Caco-2 (cell line): ENCODE measurements at regions not wholly inside any gene's neighbourhood (a gene's known extent, or its start where the extent isn't known, plus 50 kb on each side); places are given as distances from the start of the nearest gene placed in this dataset.

ENCODE experiments used
- BruUV-seq: library from RNA; stranded (reverse); fragments of 400-500 nt; replicated peaks from 2 replicates; lab custom pipeline; 2021; lab: Mats Ljungman, UMichigan
- CTCF ChIA-PET: fragments of 300-600 bp; sonication (Branson Sonifier 250); formaldehyde crosslinking; loops from one replicate; lab custom pipeline; 2022; ENCODE audit warnings: antibody characterized with exemption; lab: Charles Lee
- POLR2A ChIA-PET: fragments of 300-600 bp; sonication (Branson Sonifier 250); formaldehyde crosslinking; loops from one replicate; lab custom pipeline; 2022; ENCODE audit warnings: antibody characterized with exemption; lab: Charles Lee
- DNase-seq, 2 experiments: peaks; one replicate each; pipeline versions ENCODE4 v3.0.0 to v3.0.0-alpha.2; 2020 to 2022
- H3K27me3 ChIP-seq: replicated peaks from 2 replicates; pipeline ENCODE4 v1.6.0; 2011; ENCODE audit warnings: low read length; ENCODE audit not compliant: control insufficient read depth, insufficient read depth
- H3K36me3 ChIP-seq: 2 replicates; pipeline ENCODE4 v1.5.1; 2011; ENCODE audit warnings: low read length; ENCODE audit not compliant: control insufficient read depth, insufficient read depth
- H3K4me1 ChIP-seq: fragments of 250-450 bp; sonication (Bioruptor Pico); 2 replicates; pipeline ENCODE4 v1.5.1; 2020; ENCODE audit warnings: mild to moderate bottlenecking
- H3K4me3 ChIP-seq: 2 replicates; pipeline ENCODE4 v1.5.1; 2011; ENCODE audit warnings: low read depth, mild to moderate bottlenecking, control low read depth, low read length
- H3K9me3 ChIP-seq: fragments of 250-450 bp; sonication (Bioruptor Pico); 2 replicates; pipeline ENCODE4 v1.5.1; 2020; ENCODE audit warnings: mild to moderate bottlenecking, moderate library complexity
- H3K27ac Mint-ChIP-seq: one replicate; pipeline ENCODE4 v1.8.0; 2022; ENCODE audit warnings: mixed read lengths; ENCODE audit not compliant: unreplicated experiment
- H3K27me3 Mint-ChIP-seq: one replicate; pipeline ENCODE4 v1.8.0; 2022; ENCODE audit warnings: mixed read lengths; ENCODE audit not compliant: insufficient read depth, unreplicated experiment
- H3K36me3 Mint-ChIP-seq: one replicate; pipeline ENCODE4 v1.8.0; 2022; ENCODE audit warnings: mild to moderate bottlenecking, mixed read lengths; ENCODE audit not compliant: insufficient read depth, unreplicated experiment
- H3K4me1 Mint-ChIP-seq: one replicate; pipeline ENCODE4 v1.8.0; 2022; ENCODE audit warnings: low read depth, mixed read lengths; ENCODE audit not compliant: unreplicated experiment
- H3K4me3 Mint-ChIP-seq: one replicate; pipeline ENCODE4 v1.8.0; 2022; ENCODE audit warnings: mild to moderate bottlenecking, moderate library complexity, mixed read lengths; ENCODE audit not compliant: unreplicated experiment
- H3K9me3 Mint-ChIP-seq: one replicate; pipeline ENCODE4 v1.8.0; 2022; ENCODE audit warnings: mixed read lengths; ENCODE audit not compliant: unreplicated experiment
- intact Hi-C: fragments of 100-400 bp; cut with micrococcal nuclease; formaldehyde crosslinking; loops from one replicate; pipeline ENCODE4 v1.10.0; 2022; ENCODE audit not compliant: unreplicated experiment
- TF ChIP-seq, protein P1 (sequence below), 2 experiments: fragments of 200-600 bp in 1 of 2; IDR thresholded peaks; 1 replicate in 1 of 2; 2 replicates in 1 of 2; pipeline versions ENCODE4 v1.5.1 to v1.8.0; 2011 to 2022; ENCODE audit warnings: antibody characterized with exemption in 1 of 2, control low read depth in 1 of 2, inconsistent platforms in 1 of 2, low read depth in 1 of 2, low read length in 1 of 2, mild to moderate bottlenecking in 1 of 2, moderate library complexity in 1 of 2; ENCODE audit not compliant: insufficient read depth in 1 of 2, severe bottlenecking in 1 of 2, unreplicated experiment in 1 of 2

DNA sequence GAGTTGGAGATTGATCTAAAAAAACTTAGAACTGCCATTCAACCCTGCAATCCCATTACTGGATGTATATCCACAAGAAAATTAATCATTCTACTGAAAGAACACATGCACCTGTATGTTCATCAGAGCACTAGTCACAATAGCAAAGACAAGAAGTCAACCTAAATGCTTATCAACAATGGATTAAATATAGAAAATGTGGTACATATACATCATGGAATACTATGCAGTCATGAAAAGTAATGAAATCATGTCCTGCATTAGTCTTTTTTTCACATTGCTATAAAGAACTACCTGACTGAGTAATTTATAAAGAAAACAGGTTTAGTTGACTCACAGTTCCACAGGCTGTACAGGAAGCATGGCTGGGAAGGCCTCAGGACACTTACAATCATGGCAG lies 850.5 kb downstream of the TECRL start:
- ChIA-PET CTCF (no interaction called here), POLR2A (no interaction called here)
- Histone ChIP-seq H3K4me3 (no peak overlapping the region), H3K9me3 (no peaks in the 10 kb centered on the region), H3K4me1 (no peaks in the 10 kb centered on the region), H3K27me3 (no peaks in the 10 kb centered on the region), H3K36me3 (no peaks in the 10 kb centered on the region)
- TF ChIP-seq, protein P1, sequence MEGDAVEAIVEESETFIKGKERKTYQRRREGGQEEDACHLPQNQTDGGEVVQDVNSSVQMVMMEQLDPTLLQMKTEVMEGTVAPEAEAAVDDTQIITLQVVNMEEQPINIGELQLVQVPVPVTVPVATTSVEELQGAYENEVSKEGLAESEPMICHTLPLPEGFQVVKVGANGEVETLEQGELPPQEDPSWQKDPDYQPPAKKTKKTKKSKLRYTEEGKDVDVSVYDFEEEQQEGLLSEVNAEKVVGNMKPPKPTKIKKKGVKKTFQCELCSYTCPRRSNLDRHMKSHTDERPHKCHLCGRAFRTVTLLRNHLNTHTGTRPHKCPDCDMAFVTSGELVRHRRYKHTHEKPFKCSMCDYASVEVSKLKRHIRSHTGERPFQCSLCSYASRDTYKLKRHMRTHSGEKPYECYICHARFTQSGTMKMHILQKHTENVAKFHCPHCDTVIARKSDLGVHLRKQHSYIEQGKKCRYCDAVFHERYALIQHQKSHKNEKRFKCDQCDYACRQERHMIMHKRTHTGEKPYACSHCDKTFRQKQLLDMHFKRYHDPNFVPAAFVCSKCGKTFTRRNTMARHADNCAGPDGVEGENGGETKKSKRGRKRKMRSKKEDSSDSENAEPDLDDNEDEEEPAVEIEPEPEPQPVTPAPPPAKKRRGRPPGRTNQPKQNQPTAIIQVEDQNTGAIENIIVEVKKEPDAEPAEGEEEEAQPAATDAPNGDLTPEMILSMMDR (IDR thresholded peaks at IDR 0.05; ENCODE audit: insufficient read depth in 1 of 2, low read depth in 1 of 2, low read length in 1 of 2, severe bottlenecking in 1 of 2, unreplicated experiment in 1 of 2): no peak
- Mint-ChIP-seq H3K4me1 (no peaks in the 10 kb centered on the region), H3K9me3 (peaks cover 9% of the 10 kb centered on the region), H3K4me3 (no peak overlapping the region), H3K27me3 (no peaks in the 10 kb centered on the region), H3K36me3 (no peaks in the 10 kb centered on the region), H3K27ac (no peak overlapping the region)
- intact Hi-C loops: no loop called here
- no TSS peak for BruUV-seq
- no peak for DNase-seq

DNA sequence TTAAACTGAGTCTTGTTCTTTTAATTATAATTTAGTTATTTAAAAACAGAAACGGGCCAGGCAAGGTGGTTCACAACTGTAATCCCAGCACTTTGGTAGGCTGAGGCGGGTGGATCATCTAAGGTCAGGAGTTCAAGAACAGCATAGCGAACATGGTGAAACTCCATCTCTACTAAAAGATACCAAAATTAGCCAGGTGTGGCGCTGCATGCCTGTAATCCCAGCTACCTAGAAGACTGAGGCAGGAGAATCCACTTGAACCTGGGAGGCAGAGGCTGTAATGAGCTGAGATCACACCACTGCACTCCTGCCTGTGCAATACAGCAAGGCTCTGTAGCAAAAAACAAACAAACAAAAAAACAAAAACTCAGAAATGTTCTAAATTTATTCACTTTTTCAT lies 852.9 kb downstream of the TECRL start:
- Mint-ChIP-seq H3K4me3 (no peak overlapping the region), H3K27me3 (no peaks in the 10 kb centered on the region), H3K4me1 (no peaks in the 10 kb centered on the region), H3K9me3 (peaks cover 9% of the 10 kb centered on the region), H3K27ac (no peak overlapping the region), H3K36me3 (no peaks in the 10 kb centered on the region)
- Histone ChIP-seq H3K4me1 (no peaks in the 10 kb centered on the region), H3K27me3 (no peaks in the 10 kb centered on the region), H3K4me3 (no peak overlapping the region), H3K9me3 (no peaks in the 10 kb centered on the region), H3K36me3 (no peaks in the 10 kb centered on the region)
- POLR2A ChIA-PET: no interaction called here
- TF ChIP-seq, protein P1 (IDR thresholded peaks at IDR 0.05; ENCODE audit: insufficient read depth in 1 of 2, low read depth in 1 of 2, low read length in 1 of 2, severe bottlenecking in 1 of 2, unreplicated experiment in 1 of 2): no peak
- intact Hi-C loops: no loop called here
- CTCF ChIA-PET: no interaction called here
- BruUV-seq: no TSS peak
- DNase-seq: no peak

DNA sequence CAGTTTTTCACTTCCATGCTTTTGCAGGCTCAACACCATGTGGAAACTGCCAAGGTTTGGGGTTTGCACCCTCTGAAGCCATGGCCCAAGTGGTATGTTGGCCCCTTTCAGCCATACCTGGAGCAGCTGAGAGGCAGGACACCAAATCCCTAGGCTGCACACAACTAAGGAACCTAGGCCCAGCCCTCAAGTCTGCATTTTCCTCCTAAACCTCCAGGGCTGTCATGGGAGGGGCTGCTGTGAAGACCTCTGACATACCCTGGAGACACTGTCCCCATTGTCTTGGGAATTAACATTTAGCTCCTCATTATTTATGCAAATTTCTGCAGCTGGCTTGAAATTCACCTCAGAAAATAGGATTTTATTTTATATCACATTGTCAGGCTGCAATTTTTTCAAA lies 856.1 kb downstream of the TECRL start:
- H3K27ac Mint-ChIP-seq: no peak overlapping the region
- H3K36me3 Mint-ChIP-seq: no peaks in the 10 kb centered on the region

More for the DNA sequence above, 856.1 kb downstream of the TECRL start:
- no peaks in the 10 kb centered on the region for H3K27me3 Mint-ChIP-seq
- no peaks in the 10 kb centered on the region for H3K4me1 ChIP-seq
- H3K36me3 ChIP-seq: no peaks in the 10 kb centered on the region
- no peaks in the 10 kb centered on the region for H3K27me3 ChIP-seq
- POLR2A ChIA-PET: no interaction called here
- intact Hi-C loops: no loop called here
- BruUV-seq: no TSS peak
- H3K4me3 Mint-ChIP-seq: no peak overlapping the region
- no peaks in the 10 kb centered on the region for H3K9me3 ChIP-seq
- DNase-seq: no peak
- H3K4me3 ChIP-seq: no peak overlapping the region
- TF ChIP-seq, protein P1 (IDR thresholded peaks at IDR 0.05; ENCODE audit: insufficient read depth in 1 of 2, low read depth in 1 of 2, low read length in 1 of 2, severe bottlenecking in 1 of 2, unreplicated experiment in 1 of 2): no peak
- no peaks in the 10 kb centered on the region for H3K4me1 Mint-ChIP-seq
- no peaks in the 10 kb centered on the region for H3K9me3 Mint-ChIP-seq
- CTCF ChIA-PET: no interaction called here
